Subcutaneous abdominal adipose tissue (tissue), 5 donors: ENCODE measurements at regions not wholly inside any gene's neighbourhood (a gene's known extent, or its start where the extent isn't known, plus 50 kb on each side); places are given as distances from the start of the nearest gene placed in this dataset.
A peak's percentile ranks its signal among the peaks of the same experiment; 100 is the strongest.
"Not testable (repeated sequence)": the region's sequence is repeated elsewhere in the genome, so short reads cannot be mapped to it uniquely, and the experiment has no call there.

ENCODE experiments used
- H3K27ac ChIP-seq: one replicate; pipeline ENCODE4 v1.7.0; 2013; ENCODE audit warnings: low read depth, mild to moderate bottlenecking, inconsistent platforms, low read length, moderate library complexity
- H3K27me3 ChIP-seq, 5 donors: one replicate each; pipeline ENCODE4 v1.7.0; 2013; ENCODE audit warnings: low read length in 5 of 5, inconsistent platforms in 1 of 5; ENCODE audit not compliant: control insufficient read depth in 5 of 5, insufficient read depth in 4 of 5
- H3K36me3 ChIP-seq, 5 donors: one replicate each; pipeline ENCODE4 v1.7.0; 2013; ENCODE audit warnings: low read length in 5 of 5; ENCODE audit not compliant: control insufficient read depth in 5 of 5, insufficient read depth in 5 of 5
- H3K4me1 ChIP-seq, 5 donors: one replicate each; pipeline ENCODE4 v1.7.0; 2013; ENCODE audit warnings: low read length in 5 of 5, mild to moderate bottlenecking in 3 of 5, moderate library complexity in 1 of 5; ENCODE audit not compliant: control insufficient read depth in 5 of 5, insufficient read depth in 5 of 5
- H3K4me3 ChIP-seq, 5 donors: one replicate each; pipeline ENCODE4 v1.7.0; 2013; ENCODE audit warnings: low read length in 5 of 5, low read depth in 1 of 5
- H3K9ac ChIP-seq, 5 donors: one replicate each; pipeline ENCODE4 v1.7.0; 2013; ENCODE audit warnings: low read length in 5 of 5, mild to moderate bottlenecking in 4 of 5, moderate library complexity in 3 of 5
- H3K9me3 ChIP-seq, 5 donors: one replicate each; pipeline ENCODE4 v1.7.0; 2013; ENCODE audit warnings: low read length in 5 of 5; ENCODE audit not compliant: control insufficient read depth in 5 of 5
- donor health status: healthy.
- donor health status: healthy.
- donor health status: healthy.
- donor health status: healthy.
- donor health status: healthy.

DNA sequence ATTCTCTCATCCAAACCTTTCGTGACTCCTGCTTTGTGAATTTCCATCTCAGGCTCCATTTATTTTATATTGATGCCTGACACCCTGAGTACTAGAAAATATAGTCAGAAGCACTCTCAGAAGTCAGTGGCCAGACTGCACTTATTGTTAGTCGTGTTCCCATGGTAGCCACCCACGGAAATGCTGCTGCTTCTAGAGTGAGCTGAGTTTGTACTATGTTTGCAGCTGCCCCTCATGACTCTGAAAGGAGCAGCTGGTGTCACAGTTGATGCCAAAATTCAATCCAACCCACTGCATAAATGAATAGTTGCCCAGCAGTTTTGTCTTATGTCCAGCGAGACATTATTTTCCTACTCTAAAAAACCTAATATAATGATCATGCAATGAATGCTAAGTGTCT, 265.2 kb upstream of the SPHKAP start:
- Histone ChIP-seq H3K4me1 (no peaks in the 10 kb centered on the region), H3K9me3 (peaks cover 0 to 3% (median 2%) of the 10 kb centered on the region in 5 donors), H3K4me3 (no peak overlapping the region), H3K27ac (no peak overlapping the region), H3K9ac (no peak overlapping the region), H3K36me3 (no peaks in the 10 kb centered on the region), H3K27me3 (no peaks in the 10 kb centered on the region)

DNA sequence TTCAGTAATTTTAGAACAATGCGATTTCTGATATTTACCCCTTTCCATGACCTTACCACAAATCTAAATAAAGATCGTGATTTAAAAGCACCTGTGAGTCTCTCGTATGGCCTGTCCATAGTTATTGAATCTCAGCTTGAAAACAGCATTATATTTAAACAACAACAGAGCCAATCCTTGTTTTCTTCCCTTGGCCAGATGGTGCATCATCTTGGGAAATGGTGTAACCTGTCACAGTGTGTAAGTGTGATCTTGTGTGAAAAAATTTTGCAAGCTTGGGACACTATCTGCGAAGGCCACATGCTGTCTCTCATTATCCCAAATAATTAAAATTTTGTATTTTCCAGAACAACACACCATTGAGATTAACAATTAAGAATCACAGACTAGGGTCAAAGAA, 262.7 kb upstream of the SPHKAP start:
- Histone ChIP-seq H3K9ac (no peak overlapping the region), H3K27ac (no peak overlapping the region), H3K36me3 (no peaks in the 10 kb centered on the region), H3K4me1 (no peaks in the 10 kb centered on the region), H3K4me3 (no peak overlapping the region), H3K27me3 (no peaks in the 10 kb centered on the region), H3K9me3 (peaks cover 0 to 3% (median 2%) of the 10 kb centered on the region in 5 donors)

DNA sequence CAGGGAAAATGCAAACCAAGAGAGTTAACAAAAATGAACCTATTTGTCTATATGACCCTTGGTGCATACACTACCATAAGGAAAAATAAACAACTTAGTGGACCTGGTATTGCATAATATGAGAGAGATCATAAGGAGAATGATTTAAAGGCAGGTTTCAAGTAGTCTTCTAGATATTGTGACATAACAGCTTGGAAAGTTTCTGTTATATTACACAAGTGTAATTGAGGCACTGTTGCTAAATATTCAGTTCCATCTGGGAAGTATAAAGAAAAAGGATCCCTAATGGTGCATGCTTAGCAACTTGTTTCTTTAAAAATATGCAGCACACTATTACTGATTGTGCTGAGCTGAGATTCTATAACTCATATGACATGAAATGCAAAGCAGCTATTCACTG, 252.2 kb upstream of the SPHKAP start:
- H3K27me3 ChIP-seq: no peaks in the 10 kb centered on the region
- no peak overlapping the region for H3K4me3 ChIP-seq
- no peak overlapping the region for H3K27ac ChIP-seq
- H3K9me3 ChIP-seq: peaks cover 0 to 2% (median 0%) of the 10 kb centered on the region in 5 donors
- H3K4me1 ChIP-seq: no peaks in the 10 kb centered on the region
- H3K36me3 ChIP-seq: no peaks in the 10 kb centered on the region
- H3K9ac ChIP-seq: no peak overlapping the region

DNA sequence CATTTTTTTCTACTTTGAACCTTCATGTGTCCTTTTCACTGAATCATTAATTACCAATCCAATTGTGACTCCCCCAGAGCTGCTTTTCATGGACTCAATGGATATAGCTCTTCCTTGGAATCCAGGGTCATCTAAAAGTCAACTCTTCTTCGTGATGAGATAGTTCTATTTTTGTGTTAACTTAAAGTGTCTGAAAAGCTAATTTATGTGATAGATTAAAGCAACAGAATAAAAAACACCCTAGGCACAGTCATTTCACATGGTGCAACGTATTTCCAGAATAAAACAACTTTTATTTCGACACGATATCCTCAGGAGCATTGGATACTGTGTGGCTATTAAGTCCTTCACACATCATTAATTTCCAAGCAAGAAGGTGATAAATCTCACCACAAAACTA, 250.6 kb upstream of the SPHKAP start:
- H3K27ac ChIP-seq: no peak overlapping the region
- H3K9me3 ChIP-seq: peaks cover 6 to 16% (median 13%) of the 10 kb centered on the region in 5 donors
- H3K4me1 ChIP-seq: no peaks in the 10 kb centered on the region
- H3K9ac ChIP-seq: no peak overlapping the region
- H3K4me3 ChIP-seq: no peak overlapping the region
- no peaks in the 10 kb centered on the region for H3K36me3 ChIP-seq
- no peaks in the 10 kb centered on the region for H3K27me3 ChIP-seq

DNA sequence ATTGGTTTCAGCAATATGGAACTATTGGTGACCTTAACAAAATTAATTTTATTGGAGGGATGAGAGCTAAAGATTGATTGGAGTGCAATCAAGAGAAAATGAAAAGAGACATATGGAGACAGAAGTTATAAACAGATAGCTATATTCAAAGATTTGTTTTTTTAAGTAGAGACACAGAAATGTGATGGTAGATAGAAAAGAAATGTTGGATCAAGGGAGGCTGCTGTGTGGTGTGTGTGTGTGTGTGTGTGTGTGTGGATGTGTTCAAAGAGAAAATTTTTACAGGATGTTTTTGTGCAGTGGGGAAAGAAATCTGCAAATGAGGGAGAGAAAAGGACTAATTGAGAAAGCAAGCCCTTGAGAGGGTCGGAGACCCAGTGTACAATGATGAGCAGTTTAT, 249.5 kb upstream of the SPHKAP start:
- no peaks in the 10 kb centered on the region for H3K4me1 ChIP-seq
- peaks cover 9 to 21% (median 20%) of the 10 kb centered on the region in 5 donors for H3K9me3 ChIP-seq
- no peaks in the 10 kb centered on the region for H3K27me3 ChIP-seq
- no peak overlapping the region for H3K9ac ChIP-seq
- no peaks in the 10 kb centered on the region for H3K36me3 ChIP-seq
- H3K4me3 ChIP-seq: no peak overlapping the region
- H3K27ac ChIP-seq: no peak overlapping the region

DNA sequence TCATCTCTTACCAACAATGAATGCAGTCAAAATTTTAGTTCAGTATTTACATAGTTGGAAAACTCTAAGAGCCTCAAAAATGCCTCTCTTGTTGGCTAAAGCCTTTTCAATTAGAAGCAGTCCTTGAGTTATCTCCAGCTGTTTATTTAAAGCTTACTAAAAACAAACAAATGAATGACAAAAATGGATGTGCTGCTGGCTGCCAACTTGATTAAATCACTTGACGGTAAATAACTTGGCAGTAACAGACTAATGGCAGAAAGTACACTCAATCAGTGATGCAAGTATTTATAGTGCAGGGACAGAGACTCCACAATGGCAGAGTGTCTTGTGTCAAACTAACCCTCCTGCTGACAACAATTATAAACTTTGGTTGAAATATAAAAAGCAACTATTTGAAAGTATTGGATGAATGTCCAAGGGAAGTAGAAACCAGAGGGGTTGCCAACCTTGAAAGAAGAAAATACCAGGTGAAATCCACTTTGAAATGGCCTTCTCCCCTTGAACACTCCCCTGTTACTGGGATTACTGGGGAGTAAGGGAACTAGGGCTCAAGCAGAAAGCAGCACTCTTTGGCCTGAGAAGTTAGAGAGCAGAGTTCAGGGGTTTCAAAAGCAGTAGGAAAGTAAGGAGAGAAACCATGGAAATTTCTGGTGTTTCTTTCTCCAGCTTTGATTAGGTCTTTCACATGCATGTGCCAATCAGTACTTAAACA, 245.2 kb upstream of the SPHKAP start:
- Histone ChIP-seq H3K4me3 (peak overlapping the region in 1 of 5 donors; percentile 25), H3K9ac (no peak overlapping the region), H3K27me3 (no peaks in the 10 kb centered on the region), H3K4me1 (no peaks in the 10 kb centered on the region), H3K27ac (no peak overlapping the region), H3K9me3 (peaks cover 9 to 21% (median 20%) of the 10 kb centered on the region in 5 donors), H3K36me3 (no peaks in the 10 kb centered on the region)

DNA sequence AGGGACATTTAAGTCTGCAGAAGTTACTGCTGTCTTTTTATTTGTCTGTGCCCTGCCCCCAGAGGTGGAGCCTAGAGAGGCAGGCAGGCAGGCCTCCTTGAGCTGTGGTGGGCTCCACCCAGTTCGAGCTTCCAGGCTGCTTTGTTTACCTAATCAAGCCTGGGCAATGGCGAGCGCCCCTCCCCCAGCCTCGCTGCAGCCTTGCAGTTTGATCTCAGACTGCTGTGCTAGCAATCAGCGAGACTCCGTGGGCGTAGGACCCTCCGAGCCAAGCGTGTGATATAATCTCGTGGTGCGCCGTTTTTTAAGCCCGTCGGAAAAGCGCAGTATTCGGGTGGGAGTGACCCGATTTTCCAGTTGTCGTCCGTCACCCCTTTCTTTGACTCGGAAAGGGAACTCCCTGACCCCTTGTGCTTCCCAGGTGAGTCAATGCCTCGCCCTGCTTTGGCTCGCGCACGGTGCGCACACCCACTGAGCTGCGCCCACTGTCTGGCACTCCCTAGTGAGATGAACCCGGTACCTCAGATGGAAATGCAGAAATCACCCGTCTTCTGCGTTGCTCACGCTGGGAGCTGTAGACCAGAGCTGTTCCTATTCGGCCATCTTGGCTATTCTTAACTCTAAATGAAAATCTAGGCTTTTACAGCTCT, 244.0 kb upstream of the SPHKAP start:
- not testable (repeated sequence) for H3K4me3 ChIP-seq, H3K9ac ChIP-seq, H3K4me1 ChIP-seq, H3K27me3 ChIP-seq, H3K36me3 ChIP-seq, H3K27ac ChIP-seq
- H3K9me3 ChIP-seq: peaks cover 9 to 21% (median 20%) of the 10 kb centered on the region in 5 donors

DNA sequence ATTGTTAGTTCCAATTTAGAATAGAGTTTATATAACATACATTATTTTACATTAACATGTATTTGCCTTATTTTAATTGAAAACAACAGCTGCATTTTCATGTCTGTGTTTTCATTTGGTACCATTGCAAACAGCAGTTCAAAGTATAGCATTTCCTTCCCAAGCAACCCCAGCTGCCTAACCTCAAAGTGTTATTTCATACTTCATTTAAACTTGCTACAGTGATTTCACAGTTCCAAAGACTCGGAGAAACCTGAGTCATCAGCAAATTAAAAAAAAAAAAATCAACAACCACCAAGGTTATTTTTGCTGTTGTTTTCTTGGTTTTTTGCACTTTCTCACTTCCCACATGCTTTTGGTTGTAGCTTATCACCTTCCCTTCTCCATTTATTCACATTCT, 236.5 kb upstream of the SPHKAP start:
- H3K9me3 ChIP-seq: no peaks in the 10 kb centered on the region
- no peak overlapping the region for H3K27ac ChIP-seq
- no peaks in the 10 kb centered on the region for H3K4me1 ChIP-seq
- H3K4me3 ChIP-seq: no peak overlapping the region
- no peak overlapping the region for H3K9ac ChIP-seq
- no peaks in the 10 kb centered on the region for H3K27me3 ChIP-seq
- H3K36me3 ChIP-seq: no peaks in the 10 kb centered on the region

DNA sequence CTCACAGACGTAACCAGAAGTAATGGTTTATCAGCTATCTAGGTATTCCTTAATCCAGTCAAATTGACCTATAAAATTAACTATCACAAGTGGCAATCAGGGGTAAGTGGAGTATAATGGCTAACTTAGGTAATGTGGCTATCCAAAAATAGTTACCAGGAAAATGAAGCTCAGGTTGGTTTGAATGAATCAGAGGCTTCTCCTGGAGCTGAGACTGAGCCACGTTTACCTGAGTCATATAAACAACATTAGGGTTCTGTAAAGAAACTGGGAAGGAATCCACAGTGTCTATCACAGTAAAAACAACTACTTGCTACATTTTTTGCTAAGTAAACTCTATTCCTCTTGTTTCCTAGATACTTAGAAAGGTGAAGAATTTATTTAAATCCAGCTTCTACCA, 236.0 kb upstream of the SPHKAP start:
- H3K27ac ChIP-seq: no peak overlapping the region
- no peak overlapping the region for H3K4me3 ChIP-seq
- H3K9ac ChIP-seq: no peak overlapping the region
- no peaks in the 10 kb centered on the region for H3K27me3 ChIP-seq
- no peaks in the 10 kb centered on the region for H3K4me1 ChIP-seq
- no peaks in the 10 kb centered on the region for H3K9me3 ChIP-seq
- no peaks in the 10 kb centered on the region for H3K36me3 ChIP-seq

DNA sequence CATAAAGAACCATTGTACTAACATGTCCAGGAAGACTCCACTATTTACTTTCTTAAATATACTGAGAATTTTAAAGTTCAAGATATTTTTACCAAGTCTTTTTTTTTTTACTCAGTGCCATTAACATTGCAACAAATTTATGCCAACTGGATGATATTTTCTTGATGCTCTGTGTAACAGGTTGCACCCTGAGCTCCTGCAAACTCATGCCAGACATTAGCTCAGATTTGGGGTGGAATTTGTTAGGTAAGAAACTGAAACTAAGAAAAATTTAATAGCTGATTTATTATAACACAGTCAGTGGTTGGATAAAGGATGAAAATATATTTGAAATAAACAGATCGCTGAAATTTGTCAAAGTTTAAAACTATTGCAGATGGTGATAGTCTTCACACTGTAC, 228.6 kb upstream of the SPHKAP start:
- no peaks in the 10 kb centered on the region for H3K27me3 ChIP-seq

More for the DNA sequence above, 228.6 kb upstream of the SPHKAP start:
- no peaks in the 10 kb centered on the region for H3K36me3 ChIP-seq
- no peak overlapping the region for H3K9ac ChIP-seq
- H3K27ac ChIP-seq: no peak overlapping the region
- H3K4me3 ChIP-seq: no peak overlapping the region
- H3K9me3 ChIP-seq: no peaks in the 10 kb centered on the region
- no peaks in the 10 kb centered on the region for H3K4me1 ChIP-seq
